ENCODE measurements at regions not wholly inside any gene's neighbourhood (a gene's known extent, or its start where the extent isn't known, plus 50 kb on each side); places are given as distances from the start of the nearest gene placed in this dataset.

- H3K27me3 Mint-ChIP-seq (ENCODE audit: low read depth), result no peaks in the 10 kb centered on the region
- H3K9me3 Mint-ChIP-seq, result no peaks in the 10 kb centered on the region
- H3K4me3 Mint-ChIP-seq, result no peak overlapping the region
- no peak for ATAC-seq
- TF ChIP-seq ATF2 (CRISPR knock-in tag; IDR thresholded peaks at IDR 0.05; ENCODE audit: borderline replicate concordance, low read depth) (no peak), EMX1 (CRISPR knock-in tag; IDR thresholded peaks at IDR 0.05) (no peak), CREM (CRISPR knock-in tag; IDR thresholded peaks at IDR 0.05) (no peak), JAZF1 (CRISPR knock-in tag; IDR thresholded peaks at IDR 0.05) (no peak), ERG (CRISPR knock-in tag; IDR thresholded peaks at IDR 0.05) (no peak), TP53 (CRISPR knock-in tag; IDR thresholded peaks at IDR 0.05) (no peak), FOXK1 (CRISPR knock-in tag; IDR thresholded peaks at IDR 0.05) (no peak), ZNF532 (CRISPR knock-in tag; IDR thresholded peaks at IDR 0.05; ENCODE audit: borderline replicate concordance) (no peak), GTF2I (CRISPR knock-in tag; conservative IDR thresholded peaks at IDR 0.05) (no peak), NFYB (CRISPR knock-in tag; conservative IDR thresholded peaks at IDR 0.05; ENCODE audit: low read depth) (no peak)
- TF ChIP-seq, protein P1, sequence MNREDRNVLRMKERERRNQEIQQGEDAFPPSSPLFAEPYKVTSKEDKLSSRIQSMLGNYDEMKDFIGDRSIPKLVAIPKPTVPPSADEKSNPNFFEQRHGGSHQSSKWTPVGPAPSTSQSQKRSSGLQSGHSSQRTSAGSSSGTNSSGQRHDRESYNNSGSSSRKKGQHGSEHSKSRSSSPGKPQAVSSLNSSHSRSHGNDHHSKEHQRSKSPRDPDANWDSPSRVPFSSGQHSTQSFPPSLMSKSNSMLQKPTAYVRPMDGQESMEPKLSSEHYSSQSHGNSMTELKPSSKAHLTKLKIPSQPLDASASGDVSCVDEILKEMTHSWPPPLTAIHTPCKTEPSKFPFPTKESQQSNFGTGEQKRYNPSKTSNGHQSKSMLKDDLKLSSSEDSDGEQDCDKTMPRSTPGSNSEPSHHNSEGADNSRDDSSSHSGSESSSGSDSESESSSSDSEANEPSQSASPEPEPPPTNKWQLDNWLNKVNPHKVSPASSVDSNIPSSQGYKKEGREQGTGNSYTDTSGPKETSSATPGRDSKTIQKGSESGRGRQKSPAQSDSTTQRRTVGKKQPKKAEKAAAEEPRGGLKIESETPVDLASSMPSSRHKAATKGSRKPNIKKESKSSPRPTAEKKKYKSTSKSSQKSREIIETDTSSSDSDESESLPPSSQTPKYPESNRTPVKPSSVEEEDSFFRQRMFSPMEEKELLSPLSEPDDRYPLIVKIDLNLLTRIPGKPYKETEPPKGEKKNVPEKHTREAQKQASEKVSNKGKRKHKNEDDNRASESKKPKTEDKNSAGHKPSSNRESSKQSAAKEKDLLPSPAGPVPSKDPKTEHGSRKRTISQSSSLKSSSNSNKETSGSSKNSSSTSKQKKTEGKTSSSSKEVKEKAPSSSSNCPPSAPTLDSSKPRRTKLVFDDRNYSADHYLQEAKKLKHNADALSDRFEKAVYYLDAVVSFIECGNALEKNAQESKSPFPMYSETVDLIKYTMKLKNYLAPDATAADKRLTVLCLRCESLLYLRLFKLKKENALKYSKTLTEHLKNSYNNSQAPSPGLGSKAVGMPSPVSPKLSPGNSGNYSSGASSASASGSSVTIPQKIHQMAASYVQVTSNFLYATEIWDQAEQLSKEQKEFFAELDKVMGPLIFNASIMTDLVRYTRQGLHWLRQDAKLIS (CRISPR knock-in tag; IDR thresholded peaks at IDR 0.05; ENCODE audit: borderline replicate concordance), result no peak
- TF ChIP-seq, protein P2, sequence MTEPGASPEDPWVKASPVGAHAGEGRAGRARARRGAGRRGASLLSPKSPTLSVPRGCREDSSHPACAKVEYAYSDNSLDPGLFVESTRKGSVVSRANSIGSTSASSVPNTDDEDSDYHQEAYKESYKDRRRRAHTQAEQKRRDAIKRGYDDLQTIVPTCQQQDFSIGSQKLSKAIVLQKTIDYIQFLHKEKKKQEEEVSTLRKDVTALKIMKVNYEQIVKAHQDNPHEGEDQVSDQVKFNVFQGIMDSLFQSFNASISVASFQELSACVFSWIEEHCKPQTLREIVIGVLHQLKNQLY (CRISPR knock-in tag; IDR thresholded peaks at IDR 0.05), result no peak
- TF ChIP-seq, protein P3, sequence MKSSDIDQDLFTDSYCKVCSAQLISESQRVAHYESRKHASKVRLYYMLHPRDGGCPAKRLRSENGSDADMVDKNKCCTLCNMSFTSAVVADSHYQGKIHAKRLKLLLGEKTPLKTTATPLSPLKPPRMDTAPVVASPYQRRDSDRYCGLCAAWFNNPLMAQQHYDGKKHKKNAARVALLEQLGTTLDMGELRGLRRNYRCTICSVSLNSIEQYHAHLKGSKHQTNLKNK (CRISPR knock-in tag; IDR thresholded peaks at IDR 0.05), result no peak
- POLR2A ChIA-PET, result no interaction called here
- H3K36me3 Mint-ChIP-seq, result no peaks in the 10 kb centered on the region
- DNase-seq (ENCODE audit: low spot score), result no peak
- CTCF ChIA-PET, result no interaction called here
- no peaks in the 10 kb centered on the region for H3K4me1 Mint-ChIP-seq
- no peak overlapping the region for H3K27ac Mint-ChIP-seq
Measured at GRCh38 chr5:118115791-118116190, 872.6 kb downstream of the DTWD2 start.

- ChIA-PET POLR2A (no interaction called here), CTCF (no interaction called here)
- H3K9me3 Mint-ChIP-seq, result no peaks in the 10 kb centered on the region
- H3K27me3 Mint-ChIP-seq (ENCODE audit: low read depth), result no peaks in the 10 kb centered on the region
- no peak overlapping the region for H3K27ac Mint-ChIP-seq
- ATAC-seq (peak; percentile 52), DNase-seq (ENCODE audit: low spot score) (no peak)
- H3K4me1 Mint-ChIP-seq, result no peaks in the 10 kb centered on the region
- no peak overlapping the region for H3K4me3 Mint-ChIP-seq
- no peaks in the 10 kb centered on the region for H3K36me3 Mint-ChIP-seq
- no peak for TF ChIP-seq USF1 (CRISPR knock-in tag; IDR thresholded peaks at IDR 0.05)
- TF ChIP-seq STAT6 (CRISPR knock-in tag; conservative IDR thresholded peaks at IDR 0.05; ENCODE audit: low read depth), result no peak
- TF ChIP-seq KAT7 (CRISPR knock-in tag; IDR thresholded peaks at IDR 0.05; ENCODE audit: borderline replicate concordance), result no peak
- TF ChIP-seq IRF1 (CRISPR knock-in tag; IDR thresholded peaks at IDR 0.05), result no peak
- no peak for TF ChIP-seq GABPB1 (CRISPR knock-in tag; IDR thresholded peaks at IDR 0.05)
- no peak for TF ChIP-seq TEAD4 (CRISPR knock-in tag; IDR thresholded peaks at IDR 0.05)
- no peak for TF ChIP-seq FOXJ3 (CRISPR knock-in tag; IDR thresholded peaks at IDR 0.05; ENCODE audit: borderline replicate concordance)
- no peak for TF ChIP-seq FOXK1 (CRISPR knock-in tag; IDR thresholded peaks at IDR 0.05)
Measured at GRCh38 chr5:118111956-118112355, 876.4 kb downstream of the DTWD2 start.
